COR-L47 (cell line): ENCODE measurements at regions not wholly inside any gene's neighbourhood (a gene's known extent, or its start where the extent isn't known, plus 50 kb on each side); places are given as distances from the start of the nearest gene placed in this dataset.
"Not testable (repeated sequence)": the region's sequence is repeated elsewhere in the genome, so short reads cannot be mapped to it uniquely, and the experiment has no call there.

Source experiments
- DNase-seq: peaks from one replicate; lab custom pipeline; 2025; lab: John Stamatoyannopoulos, UW

- DNase-seq = no peak
Observed at GRCh38 chr9:87406543-87407166, 91.0 kb upstream of the DAPK1 start.

- DNase-seq = not testable (repeated sequence)
Observed at GRCh38 chr9:87410047-87411005, 87.3 kb upstream of the DAPK1 start.

GRCh38 chr9:87420884-87421283 lies 76.8 kb upstream of the DAPK1 start:
- DNase-seq = no peak

GRCh38 chr9:87421734-87422133 lies 75.9 kb upstream of the DAPK1 start:
- no peak for DNase-seq

GRCh38 chr9:87422999-87423398 lies 74.7 kb upstream of the DAPK1 start:
- DNase-seq = no peak

- DNase-seq = not testable (repeated sequence)
Observed at GRCh38 chr9:87423885-87424284, 73.8 kb upstream of the DAPK1 start.

GRCh38 chr9:87425202-87425601 lies 72.5 kb upstream of the DAPK1 start:
- no peak for DNase-seq

- no peak for DNase-seq
Observed at GRCh38 chr9:87427851-87428506, 69.7 kb upstream of the DAPK1 start.

GRCh38 chr9:87428659-87429058 lies 69.0 kb upstream of the DAPK1 start:
- DNase-seq = no peak

- no peak for DNase-seq
Observed at GRCh38 chr9:87431837-87432236, 65.8 kb upstream of the DAPK1 start.

- no peak for DNase-seq
Observed at GRCh38 chr9:87433853-87434252, 63.8 kb upstream of the DAPK1 start.

- no peak for DNase-seq
Observed at GRCh38 chr9:87434366-87434765, 63.3 kb upstream of the DAPK1 start.

- no peak for DNase-seq
Observed at GRCh38 chr9:87435189-87435880, 62.3 kb upstream of the DAPK1 start.

GRCh38 chr9:87436716-87437115 lies 61.0 kb upstream of the DAPK1 start:
- no peak for DNase-seq

- no peak for DNase-seq
Observed at GRCh38 chr9:87437966-87438365, 59.7 kb upstream of the DAPK1 start.

- DNase-seq = no peak
Observed at GRCh38 chr9:87441251-87441650, 56.4 kb upstream of the DAPK1 start.

GRCh38 chr9:87442451-87442850 lies 55.2 kb upstream of the DAPK1 start:
- DNase-seq = no peak

- no peak for DNase-seq
Observed at GRCh38 chr9:87443006-87443405, 54.7 kb upstream of the DAPK1 start.

GRCh38 chr9:87443461-87443860 lies 54.2 kb upstream of the DAPK1 start:
- no peak for DNase-seq

GRCh38 chr9:87445646-87446045 lies 52.0 kb upstream of the DAPK1 start:
- DNase-seq = no peak

- no peak for DNase-seq
Observed at GRCh38 chr9:87446527-87446926, 51.1 kb upstream of the DAPK1 start.
